ENCODE measurements at regions not wholly inside any gene's neighbourhood (a gene's known extent, or its start where the extent isn't known, plus 50 kb on each side); places are given as distances from the start of the nearest gene placed in this dataset.

DNA sequence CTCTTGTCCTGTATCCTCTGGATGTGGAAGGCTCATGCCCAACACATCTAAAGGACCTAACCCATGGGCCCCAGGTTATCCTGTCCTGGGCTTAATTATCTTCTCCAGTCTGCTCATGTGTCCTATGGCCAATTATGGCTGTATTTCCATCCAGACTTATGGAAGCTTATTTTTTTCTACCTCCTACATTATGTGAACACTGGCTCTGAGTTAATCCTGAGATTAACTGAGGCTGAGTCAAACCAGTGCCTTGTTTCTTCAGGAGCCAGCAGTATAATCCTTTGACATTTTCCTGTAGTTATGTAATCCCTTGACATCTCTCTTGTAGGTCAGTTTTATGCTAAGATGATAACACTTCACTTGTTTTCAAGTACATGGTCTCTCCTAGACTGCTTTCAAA lies 213.6 kb downstream of the PMAIP1 start:
- TF ChIP-seq, protein P1, sequence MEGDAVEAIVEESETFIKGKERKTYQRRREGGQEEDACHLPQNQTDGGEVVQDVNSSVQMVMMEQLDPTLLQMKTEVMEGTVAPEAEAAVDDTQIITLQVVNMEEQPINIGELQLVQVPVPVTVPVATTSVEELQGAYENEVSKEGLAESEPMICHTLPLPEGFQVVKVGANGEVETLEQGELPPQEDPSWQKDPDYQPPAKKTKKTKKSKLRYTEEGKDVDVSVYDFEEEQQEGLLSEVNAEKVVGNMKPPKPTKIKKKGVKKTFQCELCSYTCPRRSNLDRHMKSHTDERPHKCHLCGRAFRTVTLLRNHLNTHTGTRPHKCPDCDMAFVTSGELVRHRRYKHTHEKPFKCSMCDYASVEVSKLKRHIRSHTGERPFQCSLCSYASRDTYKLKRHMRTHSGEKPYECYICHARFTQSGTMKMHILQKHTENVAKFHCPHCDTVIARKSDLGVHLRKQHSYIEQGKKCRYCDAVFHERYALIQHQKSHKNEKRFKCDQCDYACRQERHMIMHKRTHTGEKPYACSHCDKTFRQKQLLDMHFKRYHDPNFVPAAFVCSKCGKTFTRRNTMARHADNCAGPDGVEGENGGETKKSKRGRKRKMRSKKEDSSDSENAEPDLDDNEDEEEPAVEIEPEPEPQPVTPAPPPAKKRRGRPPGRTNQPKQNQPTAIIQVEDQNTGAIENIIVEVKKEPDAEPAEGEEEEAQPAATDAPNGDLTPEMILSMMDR (IDR thresholded peaks at IDR 0.05) = no peak
- TF ChIP-seq EZH2 (IDR thresholded peaks at IDR 0.05) (no peak), EZH2phosphoT487 (IDR thresholded peaks at IDR 0.05) (no peak)
